Non-pigmented ciliary epithelial cell (primary cell): ENCODE measurements at regions not wholly inside any gene's neighbourhood (a gene's known extent, or its start where the extent isn't known, plus 50 kb on each side); places are given as distances from the start of the nearest gene placed in this dataset.

ENCODE experiments used
- DNase-seq: peaks from one replicate; pipeline ENCODE4 v3.0.0-alpha.2; 2010; ENCODE audit warnings: low read depth

DNA sequence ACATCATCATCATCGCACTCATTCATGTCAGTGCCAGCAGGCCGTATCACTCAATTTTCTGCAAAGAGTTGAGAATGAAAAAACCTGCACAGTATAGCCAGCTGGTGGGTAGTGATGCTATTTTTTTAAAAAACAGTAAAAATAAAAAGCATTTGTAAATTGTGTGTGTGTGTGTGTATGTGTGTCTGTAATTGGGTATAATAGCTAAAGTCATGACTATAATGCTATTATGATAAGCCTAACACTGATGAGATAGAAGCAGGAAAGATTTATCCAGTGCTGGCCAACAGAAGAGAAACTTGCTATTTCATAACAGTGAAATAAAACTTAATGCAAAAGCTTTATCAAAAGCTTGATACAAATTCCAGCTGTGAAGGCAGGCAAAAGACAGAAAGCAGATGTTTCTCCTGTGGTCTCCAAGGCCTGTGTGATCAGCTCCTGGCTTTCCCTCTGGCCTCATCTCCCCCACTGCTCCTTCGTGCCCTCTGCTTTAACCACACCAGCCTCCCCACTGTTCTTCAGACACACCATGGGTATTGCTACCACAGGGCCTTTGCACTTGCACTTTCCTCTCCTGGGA is 206.2 kb upstream of the IRX5 start:
- no peak for DNase-seq

DNA sequence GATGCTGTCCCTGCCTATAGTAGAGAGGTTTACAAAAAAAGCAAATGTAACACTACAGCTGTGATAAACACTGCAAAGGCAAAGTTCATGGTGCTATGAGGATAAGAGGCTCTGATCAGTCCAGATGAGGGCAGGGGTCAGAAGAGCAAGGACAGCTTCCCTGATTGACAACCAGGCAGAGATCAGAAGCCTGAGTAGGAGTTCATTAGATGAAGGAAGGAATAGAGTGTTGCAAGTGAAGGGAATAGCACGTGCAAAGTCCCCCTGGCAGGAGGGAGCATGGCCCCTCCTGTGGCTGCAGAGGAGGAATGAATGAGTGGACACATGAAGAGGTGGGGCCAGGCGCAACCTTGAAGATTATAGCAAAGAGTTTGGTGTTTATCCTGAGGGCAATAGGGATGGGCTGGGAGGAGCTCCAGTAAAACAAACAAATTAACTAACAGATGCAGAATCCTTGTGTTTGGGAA is 208.4 kb upstream of the IRX5 start:
- DNase-seq = no peak

DNA sequence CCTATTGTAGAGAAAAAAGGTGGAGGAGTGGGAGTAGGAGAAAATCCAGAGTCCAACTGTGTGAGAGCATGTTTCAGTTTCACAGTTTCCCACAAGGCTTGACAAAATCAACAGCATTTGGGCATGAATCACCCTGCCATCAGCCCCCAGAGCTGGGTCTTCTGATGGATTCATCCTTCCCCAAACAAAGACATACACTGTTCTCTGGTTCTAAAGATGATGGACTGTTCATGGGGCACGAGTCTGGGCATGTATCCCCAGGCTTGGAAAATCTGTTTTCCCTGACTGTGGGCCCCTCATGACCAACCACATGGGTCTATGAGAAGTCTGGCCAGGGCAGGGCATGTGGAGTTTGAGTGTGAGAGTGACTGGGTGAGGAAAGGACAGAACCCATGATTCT is 210.4 kb upstream of the IRX5 start:
- no peak for DNase-seq

GRCh38 chr16:54719624-54720023 is 211.0 kb upstream of the IRX5 start:
- no peak for DNase-seq

DNA sequence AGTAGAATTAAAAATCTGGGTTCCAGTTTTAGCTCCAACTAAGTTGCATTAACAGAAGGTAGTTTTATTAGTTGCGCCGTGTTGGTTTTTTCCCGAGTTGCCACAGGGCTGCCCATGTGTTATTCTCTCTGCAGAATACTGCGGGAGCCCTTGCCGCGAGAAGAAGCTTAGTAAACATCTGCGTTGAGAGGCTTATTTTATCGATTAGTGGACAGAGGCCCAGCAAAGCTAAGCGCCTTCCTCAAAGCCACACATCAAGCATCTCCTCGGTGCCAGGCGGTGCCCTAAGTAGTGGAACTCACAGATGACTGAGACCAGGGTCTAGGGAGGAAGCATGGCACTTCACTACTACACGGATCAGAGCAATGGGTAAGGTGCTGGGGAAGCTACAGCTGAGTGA is 212.3 kb upstream of the IRX5 start:
- no peak for DNase-seq

DNA sequence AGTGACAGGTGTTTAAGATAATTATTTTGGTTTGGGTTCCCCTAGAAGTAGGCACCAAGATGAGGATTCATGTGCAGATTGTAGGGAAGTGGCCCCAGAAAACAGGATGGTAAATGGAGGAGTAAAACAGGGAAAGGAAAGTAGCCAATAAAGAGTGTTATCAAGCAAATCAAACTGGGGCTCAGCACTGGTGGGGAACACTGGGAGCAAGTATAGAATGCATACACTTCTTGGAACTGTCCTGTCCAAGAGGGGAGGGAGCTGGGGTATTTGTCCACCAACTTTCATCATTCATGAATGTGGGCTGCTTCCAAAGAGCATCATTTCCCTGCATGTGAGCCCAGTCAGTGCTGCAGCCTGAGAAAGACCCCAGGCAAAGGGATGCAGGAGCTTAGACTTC is 215.7 kb upstream of the IRX5 start:
- no peak for DNase-seq

DNA sequence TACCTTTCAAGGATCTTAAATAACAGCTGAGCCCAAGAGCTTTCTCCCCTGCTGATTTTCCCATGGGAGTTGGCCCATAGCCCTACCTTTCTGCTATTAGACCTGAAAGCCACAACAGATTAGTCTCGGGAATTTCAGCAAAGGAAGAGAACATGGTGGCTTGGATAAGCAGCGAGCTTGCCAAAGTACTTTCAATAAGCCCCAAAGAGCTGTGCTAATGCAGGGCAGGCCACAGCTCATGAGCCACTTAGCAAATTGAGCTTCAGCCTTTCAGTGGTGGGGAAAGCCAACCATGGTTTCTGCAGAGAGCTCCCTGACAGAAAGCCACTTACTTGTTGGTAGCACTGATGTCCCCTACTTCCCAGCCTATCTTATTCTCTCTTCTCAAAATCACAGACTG is 217.8 kb upstream of the IRX5 start:
- DNase-seq = no peak

DNA sequence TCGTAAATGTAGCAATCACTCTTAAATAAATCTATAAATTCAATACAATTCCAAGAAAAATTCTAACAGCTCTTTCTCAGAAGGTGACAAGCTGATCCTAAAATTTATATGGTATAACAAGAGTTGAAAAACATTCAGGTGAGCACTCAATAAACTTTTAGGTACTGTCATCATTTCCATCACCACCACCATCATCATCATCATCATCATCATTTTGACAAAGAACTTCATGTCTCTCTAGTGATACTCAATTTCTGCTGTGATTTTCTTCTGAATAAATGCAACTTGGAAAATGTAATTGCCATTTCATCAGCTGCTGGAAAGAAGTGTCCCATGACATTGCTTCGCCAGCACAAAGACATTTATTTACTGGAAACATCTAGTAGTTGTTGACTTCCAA is 222.9 kb upstream of the IRX5 start:
- DNase-seq = no peak

GRCh38 chr16:54706406-54706805 is 224.3 kb upstream of the IRX5 start:
- no peak for DNase-seq

DNA sequence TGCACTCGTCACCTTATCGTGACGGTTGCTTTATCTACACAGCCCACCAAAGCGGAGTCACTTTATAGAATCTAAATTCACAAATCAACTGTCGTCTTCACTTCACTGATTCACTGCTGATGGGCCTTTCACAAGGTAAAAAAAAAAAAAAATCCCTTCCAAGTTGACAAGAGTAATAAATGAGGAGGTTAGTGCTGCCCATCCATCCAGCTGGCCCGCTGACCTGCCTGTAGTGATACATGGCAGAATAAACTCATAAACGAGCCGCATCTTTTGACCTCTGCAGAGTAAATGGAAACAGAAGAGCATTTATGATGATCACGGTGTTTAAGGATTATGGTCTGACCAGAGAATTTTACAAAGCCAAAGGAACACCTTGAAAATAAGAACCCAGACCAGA is 227.3 kb upstream of the IRX5 start:
- no peak for DNase-seq

DNA sequence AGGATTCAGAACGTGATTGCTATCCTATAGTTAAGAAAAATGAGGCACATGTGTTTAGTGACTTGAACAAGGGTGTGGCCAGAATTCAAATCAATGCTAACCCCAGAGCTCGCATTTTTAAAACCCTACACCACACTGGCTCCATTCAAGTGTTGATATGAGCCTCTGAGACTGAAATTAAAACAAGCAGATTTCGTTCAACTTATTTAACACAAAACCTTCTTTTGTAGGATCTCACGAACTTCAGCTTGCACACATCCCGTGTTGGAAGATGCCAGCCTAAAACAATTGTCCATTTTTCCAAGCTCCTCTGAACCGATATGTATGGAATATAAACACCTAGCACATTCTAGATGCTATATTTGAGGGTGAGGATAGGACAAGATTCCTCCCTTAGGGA is 231.0 kb upstream of the IRX5 start:
- DNase-seq = no peak

- DNase-seq = no peak
Observed at GRCh38 chr16:54697677-54698076, 233.0 kb upstream of the IRX5 start.

DNA sequence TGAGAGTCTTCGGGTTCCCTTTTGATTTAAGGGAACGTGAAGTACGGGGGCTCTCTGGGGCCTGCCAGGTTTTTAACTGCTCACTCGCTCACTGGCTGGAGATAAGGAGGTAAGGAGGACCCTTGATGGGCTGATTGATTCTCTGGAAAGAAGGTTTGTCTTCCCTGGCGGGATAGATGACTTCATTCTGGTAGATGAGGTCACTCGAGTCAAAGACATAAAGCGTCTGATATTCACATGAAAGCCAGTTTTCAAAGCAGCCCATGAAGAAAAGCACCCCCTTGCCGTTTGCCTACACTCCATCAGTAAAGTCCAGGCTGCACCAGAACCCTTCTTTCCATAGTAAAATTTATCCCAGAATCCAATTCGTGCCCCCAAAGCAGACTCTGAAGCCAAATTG is 233.7 kb upstream of the IRX5 start:
- no peak for DNase-seq

- DNase-seq = no peak
Observed at GRCh38 chr16:54696522-54696921, 234.1 kb upstream of the IRX5 start.

DNA sequence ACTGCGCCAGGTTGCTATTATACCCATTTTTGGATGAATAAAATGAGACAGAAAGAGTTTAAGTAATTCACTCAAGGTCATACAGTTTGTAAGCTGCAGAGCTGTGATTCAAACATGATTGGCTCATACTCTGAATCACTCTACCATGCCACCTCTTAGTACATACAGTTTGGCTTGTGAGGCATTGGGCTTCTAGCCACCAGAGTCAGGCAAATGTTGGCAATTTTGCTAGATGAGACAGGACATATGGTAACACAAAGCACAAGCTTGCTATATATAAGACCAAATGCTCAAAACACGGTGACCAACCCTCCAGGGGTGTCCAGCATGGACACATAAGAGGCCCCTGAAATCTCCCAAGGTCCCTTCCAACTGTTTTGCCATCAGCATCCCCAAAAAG is 236.0 kb upstream of the IRX5 start:
- no peak for DNase-seq

- no peak for DNase-seq
Observed at GRCh38 chr16:54693864-54694263, 236.8 kb upstream of the IRX5 start.

- no peak for DNase-seq
Observed at GRCh38 chr16:54690710-54691109, 240.0 kb upstream of the IRX5 start.

- no peak for DNase-seq
Observed at GRCh38 chr16:54690306-54690705, 240.4 kb upstream of the IRX5 start.

DNA sequence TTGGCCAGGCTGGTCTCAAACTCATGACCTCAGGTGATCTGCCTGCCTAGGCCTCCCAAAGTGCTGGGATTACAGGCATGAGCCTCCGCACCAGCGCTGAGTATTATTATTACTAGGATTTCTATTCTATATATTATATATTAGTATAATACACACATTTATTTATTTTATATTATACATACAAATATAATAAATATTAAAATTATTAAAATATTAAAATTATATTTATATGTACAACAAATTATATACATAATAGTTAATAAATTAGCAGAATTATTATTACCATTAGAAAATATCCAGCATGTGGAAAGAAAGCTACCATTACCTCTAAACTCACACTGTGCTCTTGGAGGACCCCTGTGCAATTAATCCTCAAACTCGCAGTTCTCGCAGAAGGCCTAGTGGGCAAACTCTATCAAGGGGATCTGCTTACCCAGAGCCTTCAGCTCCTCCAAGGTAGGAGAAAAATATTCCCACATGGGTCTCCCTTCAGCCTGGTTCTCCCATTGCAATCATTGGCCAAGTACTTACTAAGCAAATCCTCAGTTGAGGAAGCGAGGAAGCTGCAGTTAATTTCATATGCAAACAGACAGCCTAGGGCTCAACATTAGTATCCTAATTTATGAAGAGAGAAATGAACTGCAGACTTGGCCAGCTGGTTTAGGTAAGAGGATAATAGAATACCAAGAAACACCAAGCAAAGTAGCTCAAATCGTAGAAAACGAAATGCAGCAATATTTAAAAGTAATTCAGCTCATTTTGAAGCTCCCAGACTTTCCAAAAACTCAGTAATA is 241.4 kb upstream of the IRX5 start:
- DNase-seq = no peak

DNA sequence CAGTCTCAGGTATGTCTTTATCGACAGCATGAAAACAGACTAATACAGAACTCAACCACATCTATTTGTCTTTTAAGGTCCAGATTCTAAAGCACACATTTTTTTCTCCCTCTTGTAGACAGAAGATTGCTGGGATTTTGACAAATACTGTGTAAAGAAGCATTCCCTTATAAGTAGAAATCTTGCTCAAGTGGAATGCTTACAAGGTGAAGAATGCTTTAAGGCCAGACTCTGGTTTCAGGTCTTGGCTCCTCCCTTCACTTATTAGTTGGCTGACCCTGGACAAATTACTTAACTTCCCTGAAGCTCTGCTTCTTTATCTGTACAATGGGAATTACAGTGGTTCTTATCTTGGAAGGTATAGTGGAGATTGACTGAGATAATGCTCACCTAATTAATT is 242.3 kb upstream of the IRX5 start:
- DNase-seq = no peak

- DNase-seq = no peak
Observed at GRCh38 chr16:54687043-54687899, 243.4 kb upstream of the IRX5 start.

- no peak for DNase-seq
Observed at GRCh38 chr16:54685682-54686081, 245.0 kb upstream of the IRX5 start.

- no peak for DNase-seq
Observed at GRCh38 chr16:54679531-54679930, 251.1 kb upstream of the IRX5 start.
